KG1 (cell line): ENCODE measurements at regions not wholly inside any gene's neighbourhood (a gene's known extent, or its start where the extent isn't known, plus 50 kb on each side); places are given as distances from the start of the nearest gene placed in this dataset.
"Not testable (repeated sequence)": the region's sequence is repeated elsewhere in the genome, so short reads cannot be mapped to it uniquely, and the experiment has no call there.

Experiments used
- DNase-seq: peaks from one replicate; lab custom pipeline; 2025; lab: John Stamatoyannopoulos, UW

- not testable (repeated sequence) for DNase-seq
These were observed 621.9 kb upstream of the NRP1 start for GRCh38 chr10:33956322-33956721.

GRCh38 chr10:33955676-33956075 lies 621.2 kb upstream of the NRP1 start:
- no peak for DNase-seq

DNA sequence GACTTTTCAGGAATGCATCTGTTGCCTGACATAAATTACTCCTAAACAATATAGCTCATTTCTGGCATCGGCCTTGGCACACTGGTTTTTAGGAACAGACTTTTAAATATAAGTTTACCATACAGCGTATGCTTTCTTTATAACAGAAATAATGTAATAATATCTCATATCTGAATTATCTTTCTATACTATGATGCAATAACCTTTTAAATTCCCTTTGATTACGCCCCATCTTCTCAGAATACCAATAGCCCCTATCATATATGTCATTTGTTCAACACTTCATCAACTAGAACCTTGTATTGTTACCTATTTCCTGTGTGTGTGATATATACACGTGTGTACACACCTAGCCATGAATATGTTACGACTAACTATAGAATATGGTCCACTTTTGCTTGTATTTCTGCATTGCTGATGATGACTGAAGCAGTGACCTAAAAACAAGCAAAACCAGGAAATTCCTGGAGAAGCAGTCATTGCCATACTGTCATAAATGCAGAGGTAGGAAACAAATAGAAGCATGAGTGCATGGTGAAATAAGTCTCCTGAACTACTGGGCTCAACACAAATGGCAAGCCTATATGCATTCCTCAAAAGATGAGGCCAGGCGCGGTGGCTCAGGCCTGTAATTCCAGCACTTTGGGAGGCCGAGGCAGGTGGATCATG lies 618.4 kb upstream of the NRP1 start:
- DNase-seq = no peak

DNA sequence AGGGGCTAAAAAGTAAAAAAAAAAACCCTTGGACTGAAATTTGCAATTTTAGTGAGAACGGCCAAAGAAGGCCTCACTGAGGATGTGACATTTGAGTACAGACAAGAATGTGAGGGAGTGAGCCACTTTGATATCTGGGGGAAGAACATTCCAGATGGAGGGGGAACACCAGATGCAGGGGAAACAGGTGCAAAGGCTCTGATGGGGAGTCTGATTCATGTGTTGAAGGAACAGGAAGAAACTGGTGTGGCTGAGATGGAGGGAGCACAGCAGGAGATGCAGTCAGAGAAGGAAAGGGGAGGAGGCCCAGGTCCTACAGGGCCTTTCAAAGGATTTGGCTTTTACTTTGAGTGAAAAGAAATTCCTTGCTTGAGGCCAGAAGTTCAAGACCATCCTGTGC lies 615.7 kb upstream of the NRP1 start:
- DNase-seq = no peak

GRCh38 chr10:33947544-33947943 lies 613.1 kb upstream of the NRP1 start:
- DNase-seq = no peak

GRCh38 chr10:33945051-33945450 lies 610.6 kb upstream of the NRP1 start:
- no peak for DNase-seq

- DNase-seq = no peak
These were observed 608.0 kb upstream of the NRP1 start for GRCh38 chr10:33942508-33942907.

- DNase-seq = no peak
These were observed 605.4 kb upstream of the NRP1 start for GRCh38 chr10:33939892-33940291.

- DNase-seq = no peak
These were observed 604.9 kb upstream of the NRP1 start for GRCh38 chr10:33939410-33939809.

DNA sequence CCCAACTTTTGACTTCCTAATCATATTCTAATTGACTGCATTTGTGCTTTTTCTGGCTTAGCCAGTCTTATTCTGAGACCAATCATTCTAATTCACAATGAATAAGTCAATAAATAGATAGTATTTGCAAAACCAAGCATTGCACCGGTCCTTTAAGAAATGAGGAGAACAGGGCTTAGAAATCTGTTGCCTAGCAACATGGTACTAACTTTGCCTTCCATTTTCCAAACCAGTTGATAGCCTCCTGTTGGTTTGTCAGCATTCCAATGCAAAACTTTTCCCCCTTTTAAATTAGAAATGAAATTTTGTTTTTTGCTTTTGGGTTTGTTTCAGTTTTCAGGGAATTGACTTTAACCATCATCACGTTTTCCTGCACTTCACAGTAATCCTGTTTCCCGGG lies 603.5 kb upstream of the NRP1 start:
- no peak for DNase-seq

GRCh38 chr10:33937036-33937730 lies 602.7 kb upstream of the NRP1 start:
- DNase-seq = no peak

DNA sequence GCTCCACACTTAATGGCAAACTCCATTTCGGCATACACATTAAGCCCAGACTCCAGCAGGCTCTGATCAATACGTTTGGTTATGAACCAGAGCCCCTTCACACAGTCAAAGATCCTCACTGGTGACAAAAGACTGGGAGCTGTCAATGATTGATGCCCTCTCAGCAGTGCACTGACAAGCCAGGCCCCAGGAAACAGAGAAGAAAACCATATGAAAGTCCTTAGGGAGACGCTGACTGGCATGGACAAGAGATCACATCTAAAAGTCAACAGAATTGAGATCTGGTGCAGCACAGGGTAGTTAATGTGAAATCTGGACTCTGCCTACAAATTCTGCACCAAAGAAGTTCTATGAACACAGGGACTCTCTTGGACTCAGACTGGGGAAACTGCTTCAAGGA lies 600.9 kb upstream of the NRP1 start:
- DNase-seq = no peak

DNA sequence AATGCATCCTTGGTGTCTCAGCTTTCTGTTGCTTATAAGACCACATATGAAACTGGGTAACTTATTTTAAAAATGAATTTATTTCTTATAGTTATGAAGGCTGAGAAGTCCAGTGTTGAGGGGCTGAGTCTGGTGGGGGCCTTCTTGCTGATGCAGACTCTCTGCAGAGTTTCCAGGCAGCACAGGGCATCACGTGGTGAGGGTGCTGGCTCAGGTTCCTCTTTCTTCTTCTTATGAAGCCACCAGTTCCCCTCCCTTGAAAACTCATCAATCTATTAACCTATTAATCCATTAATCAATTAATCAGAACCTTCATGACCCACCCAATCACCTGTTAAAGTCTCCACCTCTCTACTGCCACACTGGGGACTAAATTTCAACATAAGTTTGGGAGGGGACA lies 595.6 kb upstream of the NRP1 start:
- no peak for DNase-seq

- no peak for DNase-seq
These were observed 592.9 kb upstream of the NRP1 start for GRCh38 chr10:33927347-33927746.

GRCh38 chr10:33921970-33922605 lies 587.6 kb upstream of the NRP1 start:
- no peak for DNase-seq

DNA sequence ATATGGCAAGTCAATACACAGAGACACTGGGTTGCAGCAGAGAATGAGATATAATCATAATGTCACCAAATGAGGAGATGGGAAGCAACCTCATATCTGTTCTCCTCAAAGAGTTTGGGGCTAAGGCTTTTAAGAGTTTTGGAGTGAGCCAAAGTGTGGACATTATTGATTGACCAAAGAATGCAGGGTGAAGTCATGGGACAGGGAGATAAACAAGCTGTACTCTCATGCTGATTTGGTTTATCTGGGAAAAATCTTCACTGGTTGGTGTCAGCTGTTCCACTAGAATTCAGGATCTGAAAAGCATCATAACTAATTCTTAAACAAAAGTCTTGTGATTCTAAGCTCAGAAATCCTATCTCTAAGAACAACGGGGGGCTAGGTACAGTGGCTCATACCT lies 585.9 kb upstream of the NRP1 start:
- DNase-seq = no peak

DNA sequence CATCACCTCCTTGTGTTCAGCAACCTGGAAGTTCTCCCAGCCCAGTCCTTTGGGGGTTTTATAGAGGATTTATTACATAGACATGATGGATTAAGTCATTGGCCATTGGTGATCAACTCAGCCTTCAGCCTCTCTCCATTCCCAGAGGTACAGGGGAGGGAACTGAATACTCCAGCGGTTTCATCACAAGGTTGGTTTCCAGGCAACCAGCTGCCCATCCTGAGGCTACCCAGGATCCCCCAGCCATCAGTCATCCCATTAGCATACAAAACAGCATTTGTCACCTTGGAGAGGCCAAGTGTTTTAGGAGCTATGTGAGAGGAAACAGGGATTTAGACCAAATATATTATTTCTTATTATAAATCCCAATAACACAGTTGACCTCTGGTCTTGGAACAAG lies 584.8 kb upstream of the NRP1 start:
- no peak for DNase-seq

- DNase-seq = no peak
These were observed 582.8 kb upstream of the NRP1 start for GRCh38 chr10:33917069-33917780.

- DNase-seq = no peak
These were observed 580.3 kb upstream of the NRP1 start for GRCh38 chr10:33914746-33915145.

- DNase-seq = no peak
These were observed 578.7 kb upstream of the NRP1 start for GRCh38 chr10:33913194-33913593.

- not testable (repeated sequence) for DNase-seq
These were observed 575.0 kb upstream of the NRP1 start for GRCh38 chr10:33909476-33909875.

DNA sequence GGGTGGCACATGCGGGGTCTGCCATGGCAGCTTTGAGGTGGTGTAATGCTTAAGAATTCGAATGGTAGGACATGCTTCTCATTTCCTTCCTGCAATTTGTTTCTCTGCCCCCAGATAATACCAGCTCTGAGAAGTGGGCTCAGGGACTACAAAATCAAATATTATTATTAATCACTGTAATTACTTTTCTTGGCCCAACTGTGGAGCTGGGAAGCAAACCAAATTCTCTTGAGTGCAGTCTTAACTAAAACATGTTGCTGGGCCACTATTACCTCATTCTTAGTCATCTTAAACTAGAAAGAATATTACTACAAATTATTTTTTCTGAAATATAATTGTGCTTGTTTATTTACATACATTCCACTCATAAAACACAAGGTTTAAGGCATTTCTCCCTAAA lies 566.7 kb upstream of the NRP1 start:
- DNase-seq = no peak

DNA sequence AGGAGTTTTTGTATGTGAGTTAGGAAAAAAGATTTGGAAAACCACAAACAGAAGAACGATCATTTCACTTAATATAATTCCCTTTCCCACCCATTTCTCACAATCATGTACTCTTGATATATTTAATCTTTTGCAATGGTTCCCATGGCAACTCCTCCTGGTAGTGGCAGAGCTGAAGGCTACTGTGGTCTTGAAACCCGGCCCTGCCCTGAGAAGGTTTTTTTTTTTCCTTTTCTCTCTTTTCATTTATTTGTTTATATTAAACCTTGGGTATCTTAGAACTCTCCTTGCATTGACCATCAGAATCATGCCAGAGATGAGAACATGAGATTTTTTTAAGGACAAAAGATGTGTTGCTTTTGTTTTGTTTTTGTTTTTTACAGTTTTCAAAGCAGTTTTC lies 566.1 kb upstream of the NRP1 start:
- DNase-seq = no peak
